IMR-90 (cell line): ENCODE measurements at regions not wholly inside any gene's neighbourhood (a gene's known extent, or its start where the extent isn't known, plus 50 kb on each side); places are given as distances from the start of the nearest gene placed in this dataset.
A peak's percentile ranks its signal among the peaks of the same experiment; 100 is the strongest.

Experiments
- ATAC-seq: fragments of 200-7000 bp; cut with Tn5 transposase; 2 replicates; pipeline ENCODE4 v1.9.1; 2020; ENCODE audit warnings: low read depth, mild to moderate bottlenecking, moderate library complexity
- BruUV-seq: library from RNA; stranded (reverse); fragments of 400-500 nt; replicated peaks from 2 replicates; lab custom pipeline; 2021; lab: Mats Ljungman, UMichigan
- CTCF ChIA-PET: fragments of 300-600 bp; formaldehyde crosslinking; extraction: SDS; loops from one replicate; lab custom pipeline; 2021; ENCODE audit warnings: antibody characterized with exemption; lab: Yijun Ruan, JAX
- POLR2A ChIA-PET: fragments of 300-600 bp; sonication (Branson Sonifier 250); formaldehyde crosslinking; loops from one replicate; lab custom pipeline; 2022; ENCODE audit warnings: antibody characterized with exemption; ENCODE audit not compliant: unreplicated experiment; lab: Charles Lee
- DNase-seq: peaks from one replicate; pipeline ENCODE4 v3.0.0; 2013
- H2AFZ ChIP-seq: replicated peaks from 2 replicates; pipeline ENCODE3; 2013; ENCODE audit warnings: low read length, mild to moderate bottlenecking; ENCODE audit not compliant: poor library complexity
- H2AK5ac ChIP-seq: 2 replicates; pipeline ENCODE4 v1.6.1; 2013; ENCODE audit warnings: low read depth, low read length, inconsistent platforms
- H2AK9ac ChIP-seq: replicated peaks from 2 replicates; pipeline ENCODE3; 2013; ENCODE audit warnings: mild to moderate bottlenecking, low read depth, low read length, moderate library complexity; ENCODE audit not compliant: poor library complexity
- H2BK120ac ChIP-seq: 2 replicates; pipeline ENCODE4 v1.6.1; 2013; ENCODE audit warnings: low read depth, low read length, inconsistent platforms
- H2BK15ac ChIP-seq: 3 replicates; pipeline ENCODE4 v1.6.1; 2013; ENCODE audit warnings: low read depth, low read length, inconsistent platforms
- H2BK20ac ChIP-seq: 2 replicates; pipeline ENCODE4 v1.6.1; 2013; ENCODE audit warnings: low read depth, mild to moderate bottlenecking, inconsistent platforms, low read length, moderate library complexity
- H2BK5ac ChIP-seq: 2 replicates; pipeline ENCODE4 v1.6.1; 2013; ENCODE audit warnings: mild to moderate bottlenecking, low read depth, low read length, inconsistent platforms; ENCODE audit not compliant: poor library complexity, severe bottlenecking
- H3K14ac ChIP-seq: replicated peaks from 2 replicates; pipeline ENCODE4 v1.6.1; 2013; ENCODE audit warnings: low read depth, low read length, inconsistent platforms
- H3K18ac ChIP-seq: 2 replicates; pipeline ENCODE4 v1.6.1; 2013; ENCODE audit warnings: low read depth, low read length, control low read depth
- H3K23ac ChIP-seq: 2 replicates; pipeline ENCODE4 v1.6.1; 2013; ENCODE audit warnings: low read depth, low read length, inconsistent platforms
- H3K27ac ChIP-seq: 2 replicates; pipeline ENCODE4 v1.5.1; 2013; ENCODE audit warnings: mild to moderate bottlenecking, control low read depth, low read length; ENCODE audit not compliant: insufficient read depth
- H3K27me3 ChIP-seq: 2 replicates; pipeline ENCODE4 v1.6.1; 2013; ENCODE audit warnings: low read length; ENCODE audit not compliant: control insufficient read depth, insufficient read depth
- H3K36me3 ChIP-seq: 2 replicates; pipeline ENCODE4 v1.6.1; 2013; ENCODE audit warnings: low read length, mixed read lengths; ENCODE audit not compliant: control insufficient read depth, insufficient read depth
- H3K4ac ChIP-seq: 2 replicates; pipeline ENCODE4 v1.6.1; 2013; ENCODE audit warnings: low read depth, low read length, inconsistent platforms
- H3K4me1 ChIP-seq: 2 replicates; pipeline ENCODE4 v1.6.1; 2013; ENCODE audit warnings: low read length, mixed read lengths; ENCODE audit not compliant: control insufficient read depth, insufficient read depth
- H3K4me2 ChIP-seq: 2 replicates; pipeline ENCODE4 v1.6.1; 2013; ENCODE audit warnings: low read depth, mild to moderate bottlenecking, control low read depth, low read length, moderate library complexity
- H3K4me3 ChIP-seq: 2 replicates; pipeline ENCODE4 v1.5.1; 2013; ENCODE audit warnings: low read depth, mild to moderate bottlenecking, control low read depth, low read length, moderate library complexity; ENCODE audit not compliant: insufficient read depth
- H3K56ac ChIP-seq: 2 replicates; pipeline ENCODE4 v1.6.1; 2013; ENCODE audit warnings: low read length, inconsistent platforms; ENCODE audit not compliant: insufficient read depth; ENCODE audit errors: extremely low read depth
- H3K79me1 ChIP-seq, 2 experiments: 2 replicates each; pipeline ENCODE4 v1.6.1; 2013; ENCODE audit warnings: low read length in 2 of 2, inconsistent platforms in 1 of 2, low read depth in 1 of 2
- H3K9ac ChIP-seq: 2 replicates; pipeline ENCODE4 v1.6.1; 2013; ENCODE audit warnings: low read depth, low read length, control low read depth
- H3K9me1 ChIP-seq: 2 replicates; pipeline ENCODE4 v1.6.1; 2013; ENCODE audit warnings: low read length, inconsistent platforms; ENCODE audit not compliant: insufficient read depth
- H3K9me3 ChIP-seq: 2 replicates; pipeline ENCODE4 v1.6.1; 2013; ENCODE audit warnings: low read length; ENCODE audit not compliant: control insufficient read depth, insufficient read depth
- H4K20me1 ChIP-seq: 2 replicates; pipeline ENCODE4 v1.6.1; 2013; ENCODE audit warnings: low read length, inconsistent platforms; ENCODE audit not compliant: insufficient read depth
- H4K5ac ChIP-seq: 2 replicates; pipeline ENCODE4 v1.6.1; 2013; ENCODE audit warnings: mild to moderate bottlenecking, low read depth, low read length, control low read depth
- H4K8ac ChIP-seq, 2 experiments: 2 replicates each; pipeline ENCODE4 v1.6.1; 2013; ENCODE audit warnings: low read depth in 2 of 2, low read length in 2 of 2, control low read depth in 1 of 2, inconsistent platforms in 1 of 2
- H4K91ac ChIP-seq: 2 replicates; pipeline ENCODE4 v1.6.1; 2013; ENCODE audit warnings: low read depth, low read length, inconsistent platforms; ENCODE audit not compliant: insufficient read depth
- NFE2L2 ChIP-seq: fragments of 150-350 bp; IDR thresholded peaks from 2 replicates; pipeline ENCODE4 v1.6.1; 2016; ENCODE audit warnings: low read depth, mild to moderate bottlenecking, low read length
- WGBS, 2 experiments: methylation state at CpG; one replicate each; pipeline versions ENCODE4 v1.1.5 to v1.1.7; 2013; ENCODE audit warnings: missing lambda C conversion rate in 2 of 2; ENCODE audit not compliant: insufficient read length in 1 of 2; ENCODE audit errors: extremely low coverage in 2 of 2; 5-methylcytosine and 5-hydroxymethylcytosine counted together
- dilution Hi-C: fragments of 300-500 bp; cut with HindIII; formaldehyde crosslinking; loops from one replicate; pipeline ENCODE4 v1.14.3; 2018; ENCODE audit warnings: low sequenced_read_pairs; ENCODE audit not compliant: unreplicated experiment
- in situ Hi-C: fragments of 300-500 bp; cut with MboI; formaldehyde crosslinking; loops from 3 replicates; pipeline ENCODE4 v1.14.3; 2019; ENCODE audit warnings: low sequenced_read_pairs, inconsistent platforms, mixed read lengths
- intact Hi-C: fragments of 100-400 bp; cut with micrococcal nuclease; formaldehyde crosslinking; loops from 2 replicates; pipeline ENCODE4 v1.10.0; 2022
- TF ChIP-seq, protein P1 (sequence below): fragments of 150-350 bp; IDR thresholded peaks from 2 replicates; pipeline ENCODE4 v1.6.1; 2016; ENCODE audit warnings: low read depth, mild to moderate bottlenecking, low read length, moderate library complexity, borderline replicate concordance

DNA sequence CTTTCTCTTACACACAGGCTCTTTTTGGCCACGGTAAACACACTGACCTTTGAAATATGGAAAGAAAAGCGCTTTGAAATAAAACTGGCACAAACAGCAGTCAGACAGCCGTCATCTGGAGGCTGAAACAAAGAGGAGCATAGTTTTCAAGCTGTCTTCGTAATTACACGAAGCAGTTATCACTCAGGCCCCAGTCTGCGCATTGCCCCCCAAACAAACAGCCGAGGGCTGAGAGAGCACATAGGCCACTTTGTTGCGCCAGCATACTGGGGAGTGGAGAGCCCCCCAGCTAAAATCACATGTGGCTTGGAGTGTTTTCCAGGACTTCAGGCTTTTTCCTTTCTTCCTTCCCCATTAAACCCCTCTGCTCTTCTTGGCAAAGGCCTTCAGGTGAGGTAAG is 142.9 kb upstream of the BTG1 start:
- BruUV-seq = no TSS peak
- Histone ChIP-seq H4K8ac (peak overlapping the region in 1 of 2 experiments; percentile 6; a peak in 1 of 4 replicates), H3K18ac (peak overlapping the region; percentile 46; the same call in 1 of the 2 replicates), H2BK120ac (peak overlapping the region; percentile 39), H3K4me3 (no peak overlapping the region), H3K36me3 (no peaks in the 10 kb centered on the region), H3K4me2 (no peak overlapping the region), H2BK20ac (peak overlapping the region; percentile 43), H3K9ac (no peak overlapping the region), H3K27me3 (no peaks in the 10 kb centered on the region), H2BK5ac (no peak overlapping the region), H4K5ac (no peak overlapping the region; the same call in 1 of the 2 replicates), H3K23ac (peak overlapping the region; percentile 16; the same call in 1 of the 2 replicates), H2AK9ac (no peak overlapping the region), H3K4me1 (peaks cover 12% of the 10 kb centered on the region), H2AFZ (peak overlapping the region; percentile 67), H2BK15ac (peak overlapping the region; percentile 6; the same call in 2 of the 3 replicates), H3K9me3 (no peaks in the 10 kb centered on the region), H4K91ac (peak overlapping the region; percentile 32), H3K56ac (no peak overlapping the region), H4K20me1 (no peaks in the 10 kb centered on the region), H3K79me1 (no peaks in the 10 kb centered on the region), H3K4ac (peak overlapping the region; percentile 14), H2AK5ac (peak overlapping the region; percentile 34), H3K9me1 (peaks cover 3% of the 10 kb centered on the region), H3K14ac (peak overlapping the region; percentile 64; the same call in 1 of the 2 replicates), H3K27ac (no peak overlapping the region)
- dilution Hi-C loops (no loop called here), in situ Hi-C loops (no loop called here), intact Hi-C loops (no loop called here)
- CTCF ChIA-PET = no interaction called here
- ATAC-seq = no peak
- no peak for DNase-seq
- 83% methylated on average over 5 of the region's 8 CpGs; no CpG with 5 or more reads in 1 of the 2 experiments for WGBS, 2 experiments
- no peak for TF ChIP-seq NFE2L2
- TF ChIP-seq, protein P1, sequence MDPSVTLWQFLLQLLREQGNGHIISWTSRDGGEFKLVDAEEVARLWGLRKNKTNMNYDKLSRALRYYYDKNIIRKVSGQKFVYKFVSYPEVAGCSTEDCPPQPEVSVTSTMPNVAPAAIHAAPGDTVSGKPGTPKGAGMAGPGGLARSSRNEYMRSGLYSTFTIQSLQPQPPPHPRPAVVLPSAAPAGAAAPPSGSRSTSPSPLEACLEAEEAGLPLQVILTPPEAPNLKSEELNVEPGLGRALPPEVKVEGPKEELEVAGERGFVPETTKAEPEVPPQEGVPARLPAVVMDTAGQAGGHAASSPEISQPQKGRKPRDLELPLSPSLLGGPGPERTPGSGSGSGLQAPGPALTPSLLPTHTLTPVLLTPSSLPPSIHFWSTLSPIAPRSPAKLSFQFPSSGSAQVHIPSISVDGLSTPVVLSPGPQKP = no peak
- POLR2A ChIA-PET = no interaction called here
